ENCODE measurements at regions not wholly inside any gene's neighbourhood (a gene's known extent, or its start where the extent isn't known, plus 50 kb on each side); places are given as distances from the start of the nearest gene placed in this dataset.

GRCh38 chr7:51476026-51476425, 159.4 kb upstream of the COBL start:
- no peaks in the 10 kb centered on the region for H3K27me3 ChIP-seq (ENCODE audit: low read length)
- H3K36me3 ChIP-seq (ENCODE audit: low read length) = no peaks in the 10 kb centered on the region
- TF ChIP-seq EZH2phosphoT487 (conservative IDR thresholded peaks at IDR 0.05; ENCODE audit: low read length) (no peak), CTCF (IDR thresholded peaks at IDR 0.05; ENCODE audit: insufficient read depth, low read length, poor library complexity, severe bottlenecking) (no peak)
- H3K9me3 ChIP-seq (ENCODE audit: insufficient read depth, low read length) = no peaks in the 10 kb centered on the region
- no peaks in the 10 kb centered on the region for H3F3A ChIP-seq (ENCODE audit: insufficient read depth)
- H4K20me1 ChIP-seq (ENCODE audit: low read depth, low read length) = no peaks in the 10 kb centered on the region
- no peak overlapping the region for H3K4me3 ChIP-seq (ENCODE audit: insufficient read depth, low read length, poor library complexity, severe bottlenecking)
- H3K27ac ChIP-seq (ENCODE audit: low read depth, low read length) = no peak overlapping the region
- no peak overlapping the region for H2AFZ ChIP-seq (ENCODE audit: low read depth, low read length, severe bottlenecking)
- H3K79me2 ChIP-seq (ENCODE audit: insufficient read depth, low read length) = no peaks in the 10 kb centered on the region
- H3K9ac ChIP-seq (ENCODE audit: low read length) = no peak overlapping the region
- H3K4me2 ChIP-seq (ENCODE audit: low read depth, low read length, poor library complexity, severe bottlenecking) = no peak overlapping the region
- H3K9me2 ChIP-seq (replicated peaks; ENCODE audit: insufficient read depth, low read length) = no peaks in the 10 kb centered on the region

GRCh38 chr7:51472873-51473272, 156.3 kb upstream of the COBL start:
- Histone ChIP-seq H3K36me3 (ENCODE audit: low read length) (no peaks in the 10 kb centered on the region), H3K9me2 (replicated peaks; ENCODE audit: insufficient read depth, low read length) (no peaks in the 10 kb centered on the region), H3K4me3 (ENCODE audit: insufficient read depth, low read length, poor library complexity, severe bottlenecking) (no peak overlapping the region), H4K20me1 (ENCODE audit: low read depth, low read length) (no peaks in the 10 kb centered on the region), H3K27me3 (ENCODE audit: low read length) (no peaks in the 10 kb centered on the region), H3K79me2 (ENCODE audit: insufficient read depth, low read length) (no peaks in the 10 kb centered on the region), H3K4me2 (ENCODE audit: low read depth, low read length, poor library complexity, severe bottlenecking) (no peak overlapping the region), H2AFZ (ENCODE audit: low read depth, low read length, severe bottlenecking) (no peak overlapping the region), H3K27ac (ENCODE audit: low read depth, low read length) (no peak overlapping the region), H3K9ac (ENCODE audit: low read length) (no peak overlapping the region), H3K9me3 (ENCODE audit: insufficient read depth, low read length) (no peaks in the 10 kb centered on the region), H3F3A (ENCODE audit: insufficient read depth) (no peaks in the 10 kb centered on the region)
- TF ChIP-seq CTCF (IDR thresholded peaks at IDR 0.05; ENCODE audit: insufficient read depth, low read length, poor library complexity, severe bottlenecking) (no peak), EZH2phosphoT487 (conservative IDR thresholded peaks at IDR 0.05; ENCODE audit: low read length) (no peak)

DNA sequence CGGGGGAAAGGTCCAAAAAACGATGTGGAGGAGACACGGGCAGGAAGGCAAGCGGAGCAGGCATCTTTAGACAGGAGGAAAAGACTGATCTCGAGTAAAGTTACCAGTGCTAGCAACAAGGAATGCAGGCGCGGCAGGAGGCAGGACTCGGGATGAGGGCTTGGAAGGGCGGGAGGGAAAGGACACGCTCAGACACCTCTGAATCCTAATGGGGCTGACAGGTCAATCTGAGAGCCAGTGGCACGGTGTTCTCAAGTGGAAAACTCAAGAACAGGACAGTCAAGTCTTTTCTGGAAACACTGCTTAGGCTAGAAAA, 155.3 kb upstream of the COBL start:
- Histone ChIP-seq H3K27ac (ENCODE audit: low read depth, low read length) (no peak overlapping the region), H3K9me3 (ENCODE audit: insufficient read depth, low read length) (no peaks in the 10 kb centered on the region), H2AFZ (ENCODE audit: low read depth, low read length, severe bottlenecking) (no peak overlapping the region), H3F3A (ENCODE audit: insufficient read depth) (no peaks in the 10 kb centered on the region), H3K4me3 (ENCODE audit: insufficient read depth, low read length, poor library complexity, severe bottlenecking) (no peak overlapping the region), H3K4me2 (ENCODE audit: low read depth, low read length, poor library complexity, severe bottlenecking) (no peak overlapping the region), H3K9ac (ENCODE audit: low read length) (no peak overlapping the region), H3K79me2 (ENCODE audit: insufficient read depth, low read length) (no peaks in the 10 kb centered on the region), H4K20me1 (ENCODE audit: low read depth, low read length) (no peaks in the 10 kb centered on the region), H3K36me3 (ENCODE audit: low read length) (no peaks in the 10 kb centered on the region), H3K9me2 (replicated peaks; ENCODE audit: insufficient read depth, low read length) (no peaks in the 10 kb centered on the region), H3K27me3 (ENCODE audit: low read length) (no peaks in the 10 kb centered on the region)
- TF ChIP-seq EZH2phosphoT487 (conservative IDR thresholded peaks at IDR 0.05; ENCODE audit: low read length) (no peak), CTCF (IDR thresholded peaks at IDR 0.05; ENCODE audit: insufficient read depth, low read length, poor library complexity, severe bottlenecking) (no peak)
